Spleen (tissue), 11 donors: ENCODE measurements at regions not wholly inside any gene's neighbourhood (a gene's known extent, or its start where the extent isn't known, plus 50 kb on each side); places are given as distances from the start of the nearest gene placed in this dataset.
A peak's percentile ranks its signal among the peaks of the same experiment; 100 is the strongest.

Experiments
- DNase-seq: peaks from one replicate; pipeline ENCODE4 v3.0.0-alpha.2; 2020
- H3K27ac ChIP-seq, 8 donors: fragments of 200-600 bp; sonication (generic) in 7 of 8; 1 replicate in 4 of 8; 2 replicates in 4 of 8; pipeline versions ENCODE4 v1.5.0 to v1.8.0; 2016 to 2021; ENCODE audit warnings: inconsistent platforms in 4 of 8, mild to moderate bottlenecking in 4 of 8, moderate library complexity in 1 of 8
- H3K27me3 ChIP-seq, 7 donors: fragments of 200-600 bp; sonication (generic) in 6 of 7; replicated peaks in 1 of 7; 1 replicate in 4 of 7; 2 replicates in 3 of 7; pipeline versions ENCODE4 v1.5.0 to v1.8.0; 2016 to 2021; ENCODE audit warnings: inconsistent platforms in 3 of 7, mild to moderate bottlenecking in 1 of 7
- H3K36me3 ChIP-seq, 6 donors: fragments of 200-600 bp; sonication (generic) in 5 of 6; 1 replicate in 4 of 6; 2 replicates in 2 of 6; pipeline versions ENCODE4 v1.5.0 to v1.8.0; 2016 to 2021; ENCODE audit warnings: inconsistent platforms in 2 of 6
- H3K4me1 ChIP-seq, 6 donors: fragments of 200-600 bp; sonication (generic) in 5 of 6; 1 replicate in 3 of 6; 2 replicates in 3 of 6; pipeline versions ENCODE4 v1.5.0 to v1.8.0; 2016 to 2021; ENCODE audit warnings: inconsistent platforms in 3 of 6
- H3K4me3 ChIP-seq, 8 donors: fragments of 200-600 bp; sonication (generic) in 7 of 8; 1 replicate in 4 of 8; 2 replicates in 4 of 8; pipeline versions ENCODE4 v1.5.0 to v1.8.0; 2016 to 2021; ENCODE audit warnings: inconsistent platforms in 4 of 8, mild to moderate bottlenecking in 4 of 8, moderate library complexity in 2 of 8
- H3K9me3 ChIP-seq, 8 donors: fragments of 200-600 bp; sonication (generic) in 7 of 8; 1 replicate in 4 of 8; 2 replicates in 4 of 8; pipeline versions ENCODE4 v1.5.0 to v1.8.0; 2016 to 2021; ENCODE audit warnings: inconsistent platforms in 4 of 8
- POLR2A ChIP-seq, 3 donors: fragments of 450-650 bp; IDR thresholded peaks; one replicate each; pipeline ENCODE4 v1.5.1; 2017; ENCODE audit warnings: antibody characterized with exemption in 3 of 3, mild to moderate bottlenecking in 1 of 3
- POLR2AphosphoS5 ChIP-seq, 3 donors: sonication (generic); formaldehyde crosslinking; IDR thresholded peaks; one replicate each; pipeline ENCODE4 v1.5.1; 2017; ENCODE audit warnings: antibody characterized with exemption in 3 of 3
- WGBS, 5 donors: extraction: QIAGEN DNeasy Blood & Tissue Kit in 3 of 5; methylation state at CpG; one replicate each; pipeline versions ENCODE4 v1.1.5 to v1.1.7; 2013 to 2018; 5-methylcytosine and 5-hydroxymethylcytosine counted together
- intact Hi-C: fragments of 100-400 bp; cut with DNase I; formaldehyde crosslinking; loops from one replicate; pipeline ENCODE4 v1.15.0; 2023; ENCODE audit warnings: low total_unique reads
- TF ChIP-seq, protein P1 (sequence below), 11 experiments: fragments of 200-600 bp in 7 of 11; fragments of 450-650 bp in 4 of 11; sonication (generic) in 4 of 11; IDR thresholded peaks in 8 of 11; conservative IDR thresholded peaks in 3 of 11; 1 replicate in 7 of 11; 2 replicates in 4 of 11; pipeline versions ENCODE4 v1.4.0 to v1.8.0; 2016 to 2021; ENCODE audit warnings: antibody characterized with exemption in 11 of 11, inconsistent platforms in 4 of 11, mild to moderate bottlenecking in 1 of 11
- donor health status: healthy with polysubstance abuse.
- donor health status: DM: no; HTN: no; CAD: no; lungs with moderate emphysema.
- donor health status: DM: no; HTN: no; CAD: no.
- donor health status: Bipolar disorder and iron deficiency.
- donor health status: healthy.
- donor health status: DM: no; HTN: no; CAD: no.
- donor health status: DM: yes; HTN: yes; CAD: no.

DNA sequence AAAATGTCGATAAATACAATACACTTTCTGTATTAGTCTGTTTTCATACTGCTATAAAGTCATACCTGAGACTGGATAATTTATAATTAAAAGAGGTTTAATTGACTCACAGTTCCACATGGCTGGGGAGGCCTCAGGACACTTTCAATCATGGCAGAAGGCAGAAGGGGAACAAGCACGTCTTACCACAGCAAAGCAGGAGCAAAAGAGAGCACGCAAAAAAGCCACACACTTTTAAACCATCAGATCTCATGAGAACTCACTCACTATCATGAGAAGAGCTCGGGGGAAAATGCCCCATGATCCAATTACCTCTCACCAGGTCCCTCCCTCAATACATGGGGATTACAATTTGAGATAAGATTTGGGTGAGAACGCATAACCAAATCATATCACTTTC, 256.7 kb downstream of the ANAPC1 start:
- 76 to 84% (median 78%) methylated on average over 5 of the region's 5 CpGs for WGBS, 5 donors
- H3K4me3 ChIP-seq, result no peak overlapping the region
- H3K27ac ChIP-seq, result peak overlapping the region in 1 of 8 donors; percentile 13
- no peaks in the 10 kb centered on the region for H3K36me3 ChIP-seq
- DNase-seq, result no peak
- peaks cover 0 to 50% (median 35%) of the 10 kb centered on the region in 8 donors for H3K9me3 ChIP-seq
- H3K27me3 ChIP-seq, result no peaks in the 10 kb centered on the region
- intact Hi-C loops, result no loop called here
- H3K4me1 ChIP-seq, result peaks cover 0 to 37% (median 13%) of the 10 kb centered on the region in 6 donors
- no peak for TF ChIP-seq POLR2AphosphoS5 (IDR thresholded peaks at IDR 0.05)
- no peak for TF ChIP-seq POLR2A (IDR thresholded peaks at IDR 0.05)
- TF ChIP-seq, protein P1, sequence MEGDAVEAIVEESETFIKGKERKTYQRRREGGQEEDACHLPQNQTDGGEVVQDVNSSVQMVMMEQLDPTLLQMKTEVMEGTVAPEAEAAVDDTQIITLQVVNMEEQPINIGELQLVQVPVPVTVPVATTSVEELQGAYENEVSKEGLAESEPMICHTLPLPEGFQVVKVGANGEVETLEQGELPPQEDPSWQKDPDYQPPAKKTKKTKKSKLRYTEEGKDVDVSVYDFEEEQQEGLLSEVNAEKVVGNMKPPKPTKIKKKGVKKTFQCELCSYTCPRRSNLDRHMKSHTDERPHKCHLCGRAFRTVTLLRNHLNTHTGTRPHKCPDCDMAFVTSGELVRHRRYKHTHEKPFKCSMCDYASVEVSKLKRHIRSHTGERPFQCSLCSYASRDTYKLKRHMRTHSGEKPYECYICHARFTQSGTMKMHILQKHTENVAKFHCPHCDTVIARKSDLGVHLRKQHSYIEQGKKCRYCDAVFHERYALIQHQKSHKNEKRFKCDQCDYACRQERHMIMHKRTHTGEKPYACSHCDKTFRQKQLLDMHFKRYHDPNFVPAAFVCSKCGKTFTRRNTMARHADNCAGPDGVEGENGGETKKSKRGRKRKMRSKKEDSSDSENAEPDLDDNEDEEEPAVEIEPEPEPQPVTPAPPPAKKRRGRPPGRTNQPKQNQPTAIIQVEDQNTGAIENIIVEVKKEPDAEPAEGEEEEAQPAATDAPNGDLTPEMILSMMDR (IDR thresholded peaks at IDR 0.05 in 8 of 11, conservative IDR thresholded peaks at IDR 0.05 in 3 of 11), result no peak

DNA sequence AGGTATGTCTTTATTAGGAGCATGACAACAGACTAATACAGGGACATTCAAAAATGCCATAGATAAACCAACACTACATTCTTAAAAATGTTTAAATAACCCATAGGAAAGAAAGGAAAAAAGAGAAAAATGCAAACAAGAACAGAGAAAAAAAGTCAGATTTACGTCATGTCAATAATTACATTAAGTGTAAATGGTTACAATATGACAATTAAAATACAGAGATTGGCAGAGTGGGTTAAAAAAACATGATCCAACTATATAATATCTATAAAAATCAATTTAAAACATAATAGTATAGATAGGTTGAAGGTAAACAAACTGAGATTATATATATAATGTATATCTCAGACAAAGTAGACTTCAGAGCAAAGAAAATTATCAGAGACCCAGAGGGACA, 255.8 kb downstream of the ANAPC1 start:
- 39 to 100% (median 92%) methylated on average over 1 of the region's 1 CpG for WGBS, 5 donors
- TF ChIP-seq POLR2AphosphoS5 (IDR thresholded peaks at IDR 0.05) (no peak), POLR2A (IDR thresholded peaks at IDR 0.05) (no peak)
- TF ChIP-seq, protein P1 (IDR thresholded peaks at IDR 0.05 in 8 of 11, conservative IDR thresholded peaks at IDR 0.05 in 3 of 11), result no peak
- Histone ChIP-seq H3K27me3 (no peaks in the 10 kb centered on the region), H3K4me3 (no peak overlapping the region), H3K36me3 (no peaks in the 10 kb centered on the region), H3K27ac (no peak overlapping the region), H3K9me3 (peaks cover 0 to 50% (median 35%) of the 10 kb centered on the region in 8 donors), H3K4me1 (peaks cover 0 to 41% (median 18%) of the 10 kb centered on the region in 6 donors)
- DNase-seq, result no peak
- intact Hi-C loops, result no loop called here

DNA sequence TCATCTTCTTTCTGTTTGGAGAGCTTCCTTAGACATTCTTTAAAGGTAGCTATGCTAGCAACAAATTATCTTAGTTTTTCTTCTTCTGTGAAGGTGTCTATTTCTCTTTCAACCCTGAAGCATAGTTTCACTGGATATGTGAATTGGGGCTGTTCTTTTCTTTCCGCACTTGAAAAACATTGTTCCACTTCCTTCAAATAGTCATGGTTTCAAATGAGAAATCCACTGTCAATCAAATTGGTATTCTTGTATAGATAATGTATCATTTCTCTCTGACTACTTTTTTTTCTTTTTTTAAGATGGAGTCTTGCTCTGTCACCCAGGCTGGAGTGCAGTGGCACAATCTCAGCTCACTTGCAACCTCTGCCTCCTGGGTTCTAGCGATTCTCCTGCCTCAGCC, 254.0 kb downstream of the ANAPC1 start:
- no peak overlapping the region for H3K27ac ChIP-seq
- no peaks in the 10 kb centered on the region for H3K36me3 ChIP-seq
- H3K4me3 ChIP-seq, result no peak overlapping the region
- H3K9me3 ChIP-seq, result peaks cover 0 to 50% (median 35%) of the 10 kb centered on the region in 8 donors
- intact Hi-C loops, result no loop called here
- 96 to 100% (median 98%) methylated on average over 2 of the region's 2 CpGs for WGBS, 5 donors
- no peaks in the 10 kb centered on the region for H3K27me3 ChIP-seq
- no peak for TF ChIP-seq POLR2A (IDR thresholded peaks at IDR 0.05)
- TF ChIP-seq, protein P1 (IDR thresholded peaks at IDR 0.05 in 8 of 11, conservative IDR thresholded peaks at IDR 0.05 in 3 of 11), result no peak
- TF ChIP-seq POLR2AphosphoS5 (IDR thresholded peaks at IDR 0.05), result no peak
- DNase-seq, result no peak
- peaks cover 0 to 25% (median 10%) of the 10 kb centered on the region in 6 donors for H3K4me1 ChIP-seq

DNA sequence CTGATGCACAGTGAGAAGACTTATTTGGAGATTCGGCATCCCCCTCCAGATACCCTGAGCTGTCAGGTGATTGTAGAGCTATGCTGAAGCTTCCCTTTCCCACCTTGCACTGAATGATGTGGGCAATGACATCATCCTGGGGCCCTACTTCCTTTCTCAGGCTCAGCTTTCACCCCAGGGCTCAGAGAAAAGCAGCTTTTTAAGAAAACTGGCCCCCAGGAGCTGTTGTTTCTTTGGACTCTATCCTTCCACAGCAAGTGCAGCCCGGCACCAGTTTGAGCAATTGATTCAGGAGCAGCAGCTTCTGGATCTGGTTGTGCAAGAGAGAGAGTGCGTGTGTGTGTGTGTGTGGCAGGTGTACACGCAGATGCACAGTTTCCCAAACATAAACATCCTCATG, 251.3 kb downstream of the ANAPC1 start:
- Histone ChIP-seq H3K36me3 (no peaks in the 10 kb centered on the region), H3K4me1 (peaks cover 0 to 12% (median 4%) of the 10 kb centered on the region in 6 donors), H3K27me3 (no peaks in the 10 kb centered on the region), H3K27ac (peak overlapping the region in 1 of 8 donors; percentile 26), H3K9me3 (peaks cover 0 to 48% (median 30%) of the 10 kb centered on the region in 8 donors), H3K4me3 (no peak overlapping the region)
- DNase-seq, result no peak
- TF ChIP-seq, protein P1 (IDR thresholded peaks at IDR 0.05 in 8 of 11, conservative IDR thresholded peaks at IDR 0.05 in 3 of 11), result no peak
- no peak for TF ChIP-seq POLR2A (IDR thresholded peaks at IDR 0.05)
- TF ChIP-seq POLR2AphosphoS5 (IDR thresholded peaks at IDR 0.05), result no peak
- WGBS, 5 donors, result 45 to 57% (median 54%) methylated on average over 4 of the region's 4 CpGs
- intact Hi-C loops, result no loop called here
